Choroid plexus epithelial cell (primary cell): ENCODE measurements at regions not wholly inside any gene's neighbourhood (a gene's known extent, or its start where the extent isn't known, plus 50 kb on each side); places are given as distances from the start of the nearest gene placed in this dataset.

Experiments
- DNase-seq: peaks from one replicate; pipeline ENCODE4 v3.0.0-alpha.2; 2010; ENCODE audit warnings: low read depth
- H3K4me3 ChIP-seq: 2 replicates; pipeline ENCODE4 v1.5.1; 2011; ENCODE audit warnings: low read depth, mild to moderate bottlenecking, control low read depth, low read length, moderate library complexity
- CTCF ChIP-seq: conservative IDR thresholded peaks from 2 replicates; pipeline ENCODE4 v1.5.1; 2011; ENCODE audit warnings: low read depth, mild to moderate bottlenecking, control low read depth, inconsistent platforms, low read length, moderate library complexity

- DNase-seq, result no peak
- no peak for TF ChIP-seq CTCF
- H3K4me3 ChIP-seq, result no peak overlapping the region
Observed at GRCh38 chr12:107235600-107235999, 142.3 kb upstream of the CRY1 start.

GRCh38 chr12:107236824-107237511, 143.6 kb upstream of the CRY1 start:
- DNase-seq, result peak; percentile 75
- H3K4me3 ChIP-seq, result no peak overlapping the region
- TF ChIP-seq CTCF, result no peak

GRCh38 chr12:107238296-107238695, 144.9 kb upstream of the CRY1 start:
- no peak for TF ChIP-seq CTCF
- DNase-seq, result peak; percentile 43

GRCh38 chr12:107241411-107241810, 148.1 kb upstream of the CRY1 start:
- no peak for DNase-seq
- H3K4me3 ChIP-seq, result no peak overlapping the region
- TF ChIP-seq CTCF, result no peak

More at GRCh38 chr12:107238296-107238695, 144.9 kb upstream of the CRY1 start:
- no peak overlapping the region for H3K4me3 ChIP-seq

GRCh38 chr12:107242189-107242588, 148.8 kb upstream of the CRY1 start:
- peak; percentile 50 for DNase-seq
- TF ChIP-seq CTCF, result no peak
- H3K4me3 ChIP-seq, result no peak overlapping the region

- no peak for TF ChIP-seq CTCF
- no peak for DNase-seq
- H3K4me3 ChIP-seq, result no peak overlapping the region
Observed at GRCh38 chr12:107243341-107243740, 150.0 kb upstream of the CRY1 start.

- TF ChIP-seq CTCF, result no peak
- no peak for DNase-seq
- H3K4me3 ChIP-seq, result no peak overlapping the region
Observed at GRCh38 chr12:107244584-107244983, 151.2 kb upstream of the CRY1 start.
